Endodermal cell (in vitro differentiated cells): ENCODE measurements at regions not wholly inside any gene's neighbourhood (a gene's known extent, or its start where the extent isn't known, plus 50 kb on each side); places are given as distances from the start of the nearest gene placed in this dataset.

Source experiments
- DNase-seq: peaks from one replicate; pipeline ENCODE4 v3.0.0-alpha.2; 2017
- H3K27ac ChIP-seq: 2 replicates; pipeline ENCODE4 v1.5.1; 2013; ENCODE audit warnings: mild to moderate bottlenecking, low read depth, low read length, moderate library complexity
- H3K27me3 ChIP-seq: 2 replicates; pipeline ENCODE4 v1.6.1; 2013; ENCODE audit warnings: mild to moderate bottlenecking, low read length, moderate library complexity; ENCODE audit not compliant: insufficient read depth, control insufficient read depth, poor library complexity, severe bottlenecking
- H3K36me3 ChIP-seq: 2 replicates; pipeline ENCODE4 v1.7.0; 2013; ENCODE audit warnings: mild to moderate bottlenecking, low read length, moderate library complexity; ENCODE audit not compliant: control insufficient read depth, insufficient read depth
- H3K4me1 ChIP-seq: one replicate; pipeline ENCODE4 v1.7.0; 2013; ENCODE audit warnings: low read length; ENCODE audit not compliant: control insufficient read depth, insufficient read depth
- H3K4me3 ChIP-seq: 2 replicates; pipeline ENCODE4 v1.5.1; 2013; ENCODE audit warnings: mild to moderate bottlenecking, low read length, moderate library complexity
- H3K9ac ChIP-seq: 2 replicates; pipeline ENCODE4 v1.6.1; 2013; ENCODE audit warnings: mild to moderate bottlenecking, low read length, moderate library complexity; ENCODE audit not compliant: poor library complexity, severe bottlenecking; ENCODE audit errors: extremely low read depth
- H3K9me3 ChIP-seq: 2 replicates; pipeline ENCODE4 v1.6.1; 2013; ENCODE audit warnings: mild to moderate bottlenecking, low read length, moderate library complexity; ENCODE audit not compliant: control insufficient read depth
- H3K27ac Mint-ChIP-seq: 2 replicates; pipeline ENCODE4 v1.8.0; 2020; ENCODE audit warnings: mixed read lengths
- H3K27me3 Mint-ChIP-seq: 2 replicates; pipeline ENCODE4 v1.8.0; 2021; ENCODE audit warnings: mild to moderate bottlenecking, mixed read lengths; ENCODE audit not compliant: insufficient read depth
- H3K36me3 Mint-ChIP-seq: 2 replicates; pipeline ENCODE4 v1.8.0; 2020; ENCODE audit warnings: low read depth, mixed read lengths
- H3K4me1 Mint-ChIP-seq: 2 replicates; pipeline ENCODE4 v1.8.0; 2020; ENCODE audit warnings: mixed read lengths
- H3K4me3 Mint-ChIP-seq: 2 replicates; pipeline ENCODE4 v1.8.0; 2020; ENCODE audit warnings: mild to moderate bottlenecking, moderate library complexity, mixed read lengths
- H3K9me3 Mint-ChIP-seq: 2 replicates; pipeline ENCODE4 v1.8.0; 2020; ENCODE audit warnings: mild to moderate bottlenecking, mixed read lengths
- CTCF ChIP-seq: fragments of 200-600 bp; sonication (generic); conservative IDR thresholded peaks from 2 replicates; pipeline ENCODE4 v1.5.0; 2021; ENCODE audit warnings: antibody characterized with exemption, mild to moderate bottlenecking
- WGBS, 2 experiments: methylation state at CpG; one replicate each; pipeline versions ENCODE4 v1.1.5 to v1.1.7; 2013; ENCODE audit warnings: missing lambda C conversion rate in 2 of 2, mixed read lengths in 1 of 2; ENCODE audit not compliant: insufficient coverage in 1 of 2, insufficient read length in 1 of 2; 5-methylcytosine and 5-hydroxymethylcytosine counted together

- Mint-ChIP-seq H3K4me1 (no peaks in the 10 kb centered on the region), H3K4me3 (no peak overlapping the region), H3K36me3 (no peaks in the 10 kb centered on the region), H3K27ac (no peak overlapping the region), H3K27me3 (no peaks in the 10 kb centered on the region), H3K9me3 (no peaks in the 10 kb centered on the region)
- no peaks in the 10 kb centered on the region for H3K36me3 ChIP-seq
- no peaks in the 10 kb centered on the region for H3K4me1 ChIP-seq
- H3K27ac ChIP-seq: no peak overlapping the region
- H3K9ac ChIP-seq: no peak overlapping the region
- H3K4me3 ChIP-seq: no peak overlapping the region
- no peak for DNase-seq
- no peak for TF ChIP-seq CTCF
- no peaks in the 10 kb centered on the region for H3K27me3 ChIP-seq
- H3K9me3 ChIP-seq: peaks cover 64% of the 10 kb centered on the region
- 35 to 43% methylated on average over 1 of the region's 2 CpGs for WGBS, 2 experiments
These were observed 1170.0 kb downstream of the XPNPEP1 start for GRCh38 chr10:108753326-108753725.

GRCh38 chr10:108749042-108749441 lies 1174.3 kb downstream of the XPNPEP1 start:
- Histone ChIP-seq H3K9ac (no peak overlapping the region), H3K27ac (no peak overlapping the region), H3K9me3 (peaks cover 67% of the 10 kb centered on the region), H3K36me3 (no peaks in the 10 kb centered on the region), H3K4me1 (no peaks in the 10 kb centered on the region), H3K4me3 (no peak overlapping the region), H3K27me3 (no peaks in the 10 kb centered on the region)
- no peaks in the 10 kb centered on the region for H3K27me3 Mint-ChIP-seq
- H3K36me3 Mint-ChIP-seq: no peaks in the 10 kb centered on the region
- no peaks in the 10 kb centered on the region for H3K4me1 Mint-ChIP-seq
- no peak for TF ChIP-seq CTCF
- no peak overlapping the region for H3K27ac Mint-ChIP-seq
- DNase-seq: no peak
- no peaks in the 10 kb centered on the region for H3K9me3 Mint-ChIP-seq
- no peak overlapping the region for H3K4me3 Mint-ChIP-seq

GRCh38 chr10:108736111-108736510 lies 1187.2 kb downstream of the XPNPEP1 start:
- H3K9me3 Mint-ChIP-seq: peaks cover 7% of the 10 kb centered on the region
- no peak overlapping the region for H3K4me3 Mint-ChIP-seq
- Histone ChIP-seq H3K36me3 (no peaks in the 10 kb centered on the region), H3K27me3 (no peaks in the 10 kb centered on the region), H3K9ac (no peak overlapping the region), H3K4me1 (no peaks in the 10 kb centered on the region), H3K9me3 (peaks cover 57% of the 10 kb centered on the region), H3K4me3 (no peak overlapping the region), H3K27ac (no peak overlapping the region)
- DNase-seq: no peak
- H3K27me3 Mint-ChIP-seq: no peaks in the 10 kb centered on the region
- WGBS, 2 experiments: 96 to 100% methylated on average over 1 of the region's 1 CpG
- H3K27ac Mint-ChIP-seq: no peak overlapping the region
- no peak for TF ChIP-seq CTCF
- no peaks in the 10 kb centered on the region for H3K4me1 Mint-ChIP-seq
- H3K36me3 Mint-ChIP-seq: no peaks in the 10 kb centered on the region
